ENCODE measurements at regions not wholly inside any gene's neighbourhood (a gene's known extent, or its start where the extent isn't known, plus 50 kb on each side); places are given as distances from the start of the nearest gene placed in this dataset.

- no peak for DNase-seq (ENCODE audit: low spot score)
These were observed 57.8 kb upstream of the C5orf46 start for GRCh38 chr5:147963948-147964693.

GRCh38 chr5:147963436-147963835, 57.1 kb upstream of the C5orf46 start:
- DNase-seq (ENCODE audit: low spot score) = no peak

DNA sequence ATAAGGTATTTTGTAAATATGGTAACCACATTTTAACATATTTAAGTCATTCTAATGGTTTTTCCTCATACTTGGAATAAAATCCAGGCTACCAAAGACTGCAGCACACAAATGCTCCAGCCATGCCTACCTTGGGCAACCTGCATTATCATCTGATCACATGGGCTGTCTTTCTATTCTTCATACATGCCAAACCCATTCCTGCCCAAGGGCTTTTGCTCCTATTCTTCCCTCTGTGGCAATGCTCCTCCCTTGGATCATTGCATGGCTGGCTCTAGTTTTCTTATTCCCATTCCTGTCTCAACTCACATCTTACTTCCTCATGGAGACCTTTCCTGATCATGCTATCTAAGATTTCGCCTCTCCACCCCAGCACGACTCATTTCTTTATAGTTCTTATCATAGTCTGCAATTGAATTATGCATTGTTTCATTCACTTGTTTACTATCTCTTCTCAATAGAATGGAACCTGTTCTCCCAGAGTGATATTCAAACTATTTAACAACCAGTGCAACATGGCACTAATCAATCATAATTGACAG, 54.9 kb upstream of the C5orf46 start:
- DNase-seq (ENCODE audit: low spot score) = no peak

DNA sequence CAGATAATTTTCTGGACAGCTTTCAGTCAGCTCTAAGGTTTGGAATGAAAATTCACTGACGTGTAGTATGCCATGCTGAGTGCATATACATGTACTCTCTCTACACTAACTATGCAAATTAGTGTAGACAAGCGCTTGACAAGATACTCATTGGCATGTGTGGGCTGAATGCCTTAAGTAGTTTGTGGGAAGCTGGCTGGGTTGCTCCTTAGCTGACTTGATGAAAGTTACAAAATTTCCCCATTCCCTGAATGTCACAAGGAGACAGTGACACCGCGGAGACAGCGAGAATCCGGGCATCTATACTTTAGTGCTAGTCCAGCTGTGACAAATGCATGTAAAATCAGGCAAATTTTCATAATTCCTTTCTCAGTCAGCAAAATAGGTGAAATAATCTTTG, 51.6 kb upstream of the C5orf46 start:
- DNase-seq (ENCODE audit: low spot score) = no peak

GRCh38 chr5:147956842-147957223, 50.5 kb upstream of the C5orf46 start:
- DNase-seq (ENCODE audit: low spot score) = no peak

DNA sequence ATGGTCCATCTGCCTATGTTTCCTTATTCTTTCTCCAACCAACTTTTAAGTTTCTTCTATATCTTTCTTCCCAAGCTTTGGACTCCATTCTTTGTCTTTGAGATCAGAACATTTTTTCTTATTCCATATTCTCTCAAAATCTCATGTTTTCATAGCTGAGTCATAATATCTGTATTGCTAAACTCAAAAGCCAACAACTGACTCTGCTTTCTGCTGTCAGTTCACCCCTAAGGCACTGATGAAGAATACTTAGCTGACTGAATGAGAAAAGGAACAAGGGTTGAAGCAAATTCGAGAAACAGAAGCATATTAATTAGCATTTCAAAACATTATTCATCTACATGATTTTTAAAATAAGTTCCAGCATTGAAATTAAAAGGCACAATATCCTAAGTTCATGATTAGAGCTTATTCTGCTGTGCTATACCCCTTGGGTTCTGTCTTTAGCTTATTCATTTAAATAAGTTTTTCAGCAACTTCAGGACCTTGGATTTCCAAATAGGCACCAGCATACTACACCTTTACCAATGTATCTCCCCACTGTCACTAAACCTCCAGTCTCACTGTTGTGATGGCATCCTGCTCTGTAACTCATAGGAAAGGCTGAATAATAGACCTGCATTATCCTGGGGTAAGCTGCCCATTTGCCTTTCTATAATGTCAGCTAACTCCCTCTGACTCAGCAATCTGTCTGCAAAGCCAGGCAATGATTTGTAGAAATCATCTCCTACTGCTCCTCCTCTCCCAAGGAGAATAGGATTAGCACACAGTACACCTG, 49.9 kb upstream of the C5orf46 start:
- no peak for DNase-seq (ENCODE audit: low spot score)

Measured in NAMALWA (cell line).